NCI-H2196 treated with DMSO at 0.1 percent for 48 hours (cell line): ENCODE measurements at regions not wholly inside any gene's neighbourhood (a gene's known extent, or its start where the extent isn't known, plus 50 kb on each side); places are given as distances from the start of the nearest gene placed in this dataset.
"Not testable (repeated sequence)": the region's sequence is repeated elsewhere in the genome, so short reads cannot be mapped to it uniquely, and the experiment has no call there.

Experiments
- DNase-seq: peaks from one replicate; lab custom pipeline; 2025; ENCODE audit not compliant: unreplicated experiment; lab: John Stamatoyannopoulos, UW

DNA sequence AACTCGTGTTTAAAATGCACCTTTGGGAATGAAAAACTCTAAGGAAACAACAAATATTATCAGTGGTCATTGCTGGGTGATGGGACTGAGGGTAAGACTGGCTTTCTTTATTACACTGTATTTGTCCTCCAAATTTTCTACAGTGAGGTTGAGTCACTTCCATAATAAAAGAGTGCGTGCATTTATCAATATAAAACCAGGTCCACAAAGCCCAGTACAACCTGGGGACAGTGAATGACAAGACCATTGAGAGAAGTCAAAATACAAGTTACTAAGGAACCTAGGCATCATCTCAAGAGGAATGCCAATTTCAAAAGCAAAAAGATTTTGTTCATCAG lies 76.4 kb downstream of the MAGED4 start:
- no peak for DNase-seq

DNA sequence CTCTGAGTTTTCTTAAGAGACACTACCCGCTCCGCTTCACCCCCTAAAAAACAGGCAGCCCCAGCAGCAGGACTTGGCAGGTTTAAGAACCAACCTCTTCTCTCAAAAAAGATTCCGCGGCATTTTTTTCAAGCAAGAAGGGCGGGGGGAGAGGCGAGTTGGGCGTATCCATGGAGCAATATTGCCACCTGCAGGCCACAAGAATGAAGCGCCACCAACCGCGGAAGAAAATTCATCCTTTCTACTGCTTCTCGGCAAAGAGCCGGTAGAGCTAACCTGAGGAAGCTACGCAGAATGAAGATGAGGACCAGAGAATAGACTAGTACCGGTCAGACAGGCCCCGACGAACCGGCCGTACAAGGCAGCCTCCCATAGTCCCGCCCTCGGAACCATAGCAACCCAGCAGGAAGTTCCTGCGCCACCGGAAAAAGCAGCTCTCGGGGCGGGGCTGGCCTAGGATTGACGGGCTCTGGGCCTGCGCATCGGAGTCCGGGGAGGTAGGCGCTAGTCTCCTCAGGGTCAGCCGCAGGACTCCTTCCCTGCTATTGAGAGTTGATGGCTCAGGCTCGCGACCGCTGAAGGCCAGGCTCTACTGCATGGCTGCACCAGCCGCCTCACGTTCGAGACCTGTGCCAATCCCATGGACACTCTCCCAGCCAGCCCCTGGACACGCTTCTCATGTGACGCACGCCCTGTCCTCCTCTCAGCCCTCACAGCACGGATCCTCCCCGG lies 76.9 kb downstream of the MAGED4 start:
- DNase-seq: peak; percentile 51

DNA sequence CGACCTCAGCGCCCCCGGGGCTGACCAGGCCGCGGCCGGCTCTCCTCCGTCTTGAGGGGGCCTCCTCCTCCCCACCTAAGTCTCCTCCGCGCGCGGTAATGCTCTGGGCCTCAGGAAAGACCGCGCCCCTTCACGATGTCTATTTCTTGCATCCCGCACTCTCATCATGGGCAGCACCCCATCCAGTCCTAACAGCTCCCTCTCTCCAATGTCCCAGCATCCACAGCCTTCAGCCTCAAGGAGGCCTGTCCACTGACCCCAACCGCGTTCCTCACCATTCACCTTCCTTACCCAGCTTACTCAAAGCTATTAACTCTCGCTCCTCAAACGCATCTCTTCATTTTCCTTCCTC lies 77.5 kb downstream of the MAGED4 start:
- DNase-seq: no peak

- no peak for DNase-seq
Observed at GRCh38 chrX:52263417-52263816, 78.7 kb downstream of the MAGED4 start.

- no peak for DNase-seq
Observed at GRCh38 chrX:52265713-52266112, 81.0 kb downstream of the MAGED4 start.

- DNase-seq: not testable (repeated sequence)
Observed at GRCh38 chrX:52268502-52268901, 83.8 kb downstream of the MAGED4 start.

DNA sequence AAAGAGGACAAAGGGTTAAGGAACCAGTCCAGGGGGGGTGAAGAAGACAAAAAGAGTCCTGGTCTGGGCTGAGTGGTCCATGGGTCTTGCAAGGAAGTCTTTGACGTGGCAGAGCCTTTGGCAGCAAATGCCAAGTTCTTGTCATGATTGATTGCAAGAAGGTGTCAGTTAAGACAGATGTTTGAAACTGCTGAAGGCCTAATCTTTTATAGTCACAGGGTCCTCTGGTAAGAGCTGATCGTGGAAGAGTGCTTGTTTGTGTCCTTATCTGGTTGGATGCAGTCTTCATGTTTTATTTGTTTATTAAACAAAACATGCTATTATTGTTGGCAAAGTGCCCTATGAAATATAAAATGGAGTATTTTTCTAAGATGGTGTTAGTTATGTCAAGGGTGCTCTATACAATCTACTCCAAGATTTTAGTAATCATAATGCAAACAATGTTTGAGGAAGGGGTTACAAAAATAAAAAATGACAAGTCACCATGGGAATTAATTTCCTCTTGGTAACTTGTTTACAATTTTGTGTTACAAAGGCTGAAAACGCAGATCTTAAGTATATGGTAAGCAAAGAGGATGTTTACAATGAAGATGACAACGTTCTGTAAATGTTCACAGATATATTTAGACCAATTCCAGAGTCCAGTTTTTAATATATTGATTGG lies 85.9 kb downstream of the MAGED4 start:
- no peak for DNase-seq

DNA sequence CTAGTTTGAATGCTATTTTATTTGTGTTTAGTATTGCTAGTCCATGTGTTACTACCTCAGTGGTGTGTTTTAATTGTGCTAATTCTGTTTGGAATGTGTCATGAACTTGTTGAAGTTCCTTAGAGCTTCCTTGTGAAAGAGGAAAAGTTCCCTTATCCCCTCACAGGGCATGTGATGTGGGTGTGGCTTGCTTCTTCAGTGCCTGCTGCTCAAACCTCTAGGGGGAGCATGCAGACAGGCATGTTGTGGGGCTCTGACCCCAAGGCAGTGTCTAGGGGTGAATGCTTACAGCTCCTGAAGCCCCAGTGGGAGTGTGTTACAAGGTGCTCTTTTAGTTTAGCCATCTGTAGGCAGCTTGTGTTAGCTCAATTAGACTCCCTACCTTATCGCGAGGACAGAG lies 86.5 kb downstream of the MAGED4 start:
- DNase-seq: no peak

DNA sequence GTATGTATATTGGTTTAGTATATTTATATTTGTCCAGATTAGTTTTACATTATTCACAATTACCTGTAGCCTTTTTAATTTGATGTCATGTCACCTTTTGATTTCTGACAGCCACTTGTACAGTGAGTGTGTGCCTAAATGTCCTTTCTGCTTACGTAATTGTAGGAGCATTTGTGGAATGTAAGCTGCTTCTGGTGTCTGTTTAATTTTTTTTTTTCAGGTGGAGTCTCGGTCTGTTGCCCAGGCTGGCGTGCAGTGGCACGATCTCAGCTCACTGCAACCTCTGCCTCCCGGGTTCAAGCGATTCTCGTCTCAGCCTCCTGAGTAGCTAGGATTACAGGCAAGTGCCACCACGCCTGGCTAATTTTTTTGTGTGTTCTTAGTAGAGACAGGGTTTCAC lies 91.2 kb upstream of the XAGE2 start:
- DNase-seq: no peak

DNA sequence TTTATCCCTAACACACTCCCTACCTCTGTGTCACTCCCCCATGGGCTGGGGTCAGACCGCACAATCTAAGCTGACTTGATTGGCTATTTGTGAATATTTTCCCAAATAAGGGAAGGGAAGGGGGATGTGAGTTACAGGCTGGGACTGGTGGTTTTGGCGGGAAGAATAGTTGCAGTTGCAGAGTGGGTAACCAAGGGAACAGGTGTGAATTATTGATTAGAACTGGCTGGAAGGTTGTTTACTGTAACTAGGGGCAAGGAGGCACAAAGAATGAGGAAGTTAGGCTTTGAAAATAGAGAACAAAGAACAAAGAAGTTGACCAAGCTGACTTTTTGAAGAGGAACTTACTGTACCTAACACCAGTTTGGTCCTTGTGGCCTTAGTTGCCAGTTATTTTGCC lies 88.0 kb upstream of the XAGE2 start:
- no peak for DNase-seq

DNA sequence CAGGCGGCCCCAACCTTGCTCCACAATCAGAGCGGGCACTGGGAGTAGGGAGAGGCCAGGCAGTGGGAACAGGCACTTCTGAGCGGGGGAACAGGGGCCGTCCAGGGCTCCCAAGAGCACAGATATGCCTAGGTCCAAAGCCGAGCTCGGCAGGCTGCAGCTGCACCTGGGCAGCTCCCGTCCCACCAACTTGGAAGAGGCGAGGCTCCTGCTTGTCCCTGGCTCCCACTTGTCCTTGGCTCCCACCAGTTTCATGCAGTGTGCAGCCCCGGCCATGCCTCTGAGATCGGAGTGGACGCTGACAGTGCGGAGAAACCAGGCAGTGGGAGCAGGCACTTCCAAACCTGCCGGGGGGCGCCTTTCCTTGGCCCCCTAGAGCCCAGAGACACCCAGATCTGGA lies 84.0 kb upstream of the XAGE2 start:
- no peak for DNase-seq

DNA sequence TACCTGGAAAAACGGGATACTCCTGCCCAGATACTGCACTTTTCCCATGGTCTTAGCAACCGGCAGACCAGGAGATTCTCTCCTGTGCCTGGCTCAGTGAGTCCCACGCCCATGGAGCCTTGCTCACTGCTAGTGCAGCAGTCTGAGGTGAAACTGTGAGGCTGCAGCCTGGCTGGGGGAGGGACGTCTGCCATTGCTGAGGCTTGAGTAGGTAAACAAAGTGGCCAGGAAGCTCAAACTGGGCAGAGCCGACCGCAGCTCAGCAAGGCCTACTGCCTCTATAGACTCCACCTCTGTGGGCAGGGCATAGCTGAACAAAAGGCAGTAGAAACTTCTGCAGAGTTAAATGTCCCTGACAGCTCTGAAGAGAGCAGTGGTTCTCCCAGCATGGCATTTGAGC lies 69.9 kb upstream of the XAGE2 start:
- not testable (repeated sequence) for DNase-seq

DNA sequence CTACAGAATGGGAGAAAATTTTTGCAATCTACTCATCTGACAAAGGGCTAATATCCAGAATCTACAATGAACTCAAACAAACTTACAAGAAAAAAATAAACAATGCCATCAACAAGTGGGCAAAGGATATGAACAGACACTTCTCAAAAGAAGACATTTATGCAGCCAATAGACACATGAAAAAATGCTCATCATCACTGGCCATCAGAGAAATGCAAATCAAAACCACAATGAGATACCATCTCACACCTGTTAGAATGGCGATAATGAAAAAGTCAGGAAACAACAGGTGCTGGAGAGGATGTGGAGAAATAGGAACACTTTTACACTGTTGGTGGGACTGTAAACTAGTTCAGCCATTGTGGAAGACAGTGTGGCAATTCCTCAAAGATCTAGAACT lies 60.3 kb upstream of the XAGE2 start:
- DNase-seq: not testable (repeated sequence)
